SK-N-SH treated with all-trans-retinoic acid at 6 μM for 48 hours (cell line): ENCODE measurements at regions not wholly inside any gene's neighbourhood (a gene's known extent, or its start where the extent isn't known, plus 50 kb on each side); places are given as distances from the start of the nearest gene placed in this dataset.

Experiments used
- POU6F1 ChIP-seq: fragments of 250-450 bp; sonication (Bioruptor Pico); IDR thresholded peaks from 2 replicates; pipeline ENCODE4 v1.8.0; 2021; ENCODE audit warnings: low read depth, mild to moderate bottlenecking, moderate library complexity, borderline replicate concordance
- RARB ChIP-seq: fragments of 250-450 bp; sonication (Bioruptor Pico); IDR thresholded peaks from 2 replicates; pipeline ENCODE4 v1.8.0; 2021; ENCODE audit warnings: mild to moderate bottlenecking, moderate library complexity
- SNAI2 ChIP-seq: fragments of 250-450 bp; sonication (Bioruptor Pico); IDR thresholded peaks from 2 replicates; pipeline ENCODE4 v1.5.0; 2020; ENCODE audit warnings: mild to moderate bottlenecking, moderate library complexity
- ZC3H10 ChIP-seq: fragments of 250-450 bp; sonication (Bioruptor Pico); IDR thresholded peaks from 2 replicates; pipeline ENCODE4 v1.5.1; 2021; ENCODE audit warnings: mild to moderate bottlenecking, moderate library complexity
- ZFP3 ChIP-seq: fragments of 250-450 bp; sonication (Bioruptor Pico); IDR thresholded peaks from 2 replicates; pipeline ENCODE4 v1.5.0; 2020; ENCODE audit warnings: mild to moderate bottlenecking, moderate library complexity
- ZNF565 ChIP-seq: fragments of 450-650 bp; formaldehyde crosslinking; conservative IDR thresholded peaks from 2 replicates; pipeline ENCODE4 v1.5.0; 2020; ENCODE audit warnings: low read depth, mild to moderate bottlenecking, moderate library complexity
- ZNF8 ChIP-seq: fragments of 450-650 bp; formaldehyde crosslinking; IDR thresholded peaks from 2 replicates; pipeline ENCODE4 v1.5.0; 2020; ENCODE audit warnings: mild to moderate bottlenecking, moderate library complexity
- TF ChIP-seq, protein P1 (sequence below): fragments of 250-450 bp; sonication (Bioruptor Pico); IDR thresholded peaks from 2 replicates; pipeline ENCODE4 v1.5.1; 2020; ENCODE audit warnings: low read depth, mild to moderate bottlenecking, moderate library complexity

- TF ChIP-seq RARB (CRISPR knock-in tag) (no peak), ZNF8 (CRISPR knock-in tag) (no peak), ZFP3 (CRISPR knock-in tag) (no peak), ZC3H10 (CRISPR knock-in tag) (no peak), ZNF565 (CRISPR knock-in tag) (no peak), POU6F1 (CRISPR knock-in tag) (no peak), SNAI2 (CRISPR knock-in tag) (no peak)
- TF ChIP-seq, protein P1, sequence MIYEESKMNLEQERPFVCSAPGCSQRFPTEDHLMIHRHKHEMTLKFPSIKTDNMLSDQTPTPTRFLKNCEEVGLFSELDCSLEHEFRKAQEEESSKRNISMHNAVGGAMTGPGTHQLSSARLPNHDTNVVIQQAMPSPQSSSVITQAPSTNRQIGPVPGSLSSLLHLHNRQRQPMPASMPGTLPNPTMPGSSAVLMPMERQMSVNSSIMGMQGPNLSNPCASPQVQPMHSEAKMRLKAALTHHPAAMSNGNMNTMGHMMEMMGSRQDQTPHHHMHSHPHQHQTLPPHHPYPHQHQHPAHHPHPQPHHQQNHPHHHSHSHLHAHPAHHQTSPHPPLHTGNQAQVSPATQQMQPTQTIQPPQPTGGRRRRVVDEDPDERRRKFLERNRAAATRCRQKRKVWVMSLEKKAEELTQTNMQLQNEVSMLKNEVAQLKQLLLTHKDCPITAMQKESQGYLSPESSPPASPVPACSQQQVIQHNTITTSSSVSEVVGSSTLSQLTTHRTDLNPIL (CRISPR knock-in tag), result no peak
Observed at GRCh38 chr15:66996094-66996493, 69.3 kb upstream of the SMAD3 start.
